ENCODE measurements at regions not wholly inside any gene's neighbourhood (a gene's known extent, or its start where the extent isn't known, plus 50 kb on each side); places are given as distances from the start of the nearest gene placed in this dataset.

DNA sequence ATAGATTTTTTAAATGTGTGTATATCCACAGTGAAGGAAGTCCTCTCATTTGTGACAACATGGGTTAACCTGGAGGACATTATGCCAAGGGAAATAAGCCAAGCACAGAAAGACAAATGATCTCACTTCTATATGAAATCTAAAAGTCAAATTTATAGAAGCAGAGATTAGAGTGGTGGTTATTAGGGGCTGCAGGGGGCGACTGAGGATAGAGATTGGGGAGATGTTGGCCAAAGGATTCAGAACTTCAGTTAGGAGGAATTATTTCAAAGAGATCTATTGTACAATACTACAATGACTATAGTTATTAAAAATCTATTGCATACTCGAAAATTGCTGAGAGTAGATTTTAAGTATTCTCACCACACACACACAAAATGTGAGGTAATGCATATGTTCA is 252.4 kb upstream of the SLC39A10 start:
- TF ChIP-seq, protein P1, sequence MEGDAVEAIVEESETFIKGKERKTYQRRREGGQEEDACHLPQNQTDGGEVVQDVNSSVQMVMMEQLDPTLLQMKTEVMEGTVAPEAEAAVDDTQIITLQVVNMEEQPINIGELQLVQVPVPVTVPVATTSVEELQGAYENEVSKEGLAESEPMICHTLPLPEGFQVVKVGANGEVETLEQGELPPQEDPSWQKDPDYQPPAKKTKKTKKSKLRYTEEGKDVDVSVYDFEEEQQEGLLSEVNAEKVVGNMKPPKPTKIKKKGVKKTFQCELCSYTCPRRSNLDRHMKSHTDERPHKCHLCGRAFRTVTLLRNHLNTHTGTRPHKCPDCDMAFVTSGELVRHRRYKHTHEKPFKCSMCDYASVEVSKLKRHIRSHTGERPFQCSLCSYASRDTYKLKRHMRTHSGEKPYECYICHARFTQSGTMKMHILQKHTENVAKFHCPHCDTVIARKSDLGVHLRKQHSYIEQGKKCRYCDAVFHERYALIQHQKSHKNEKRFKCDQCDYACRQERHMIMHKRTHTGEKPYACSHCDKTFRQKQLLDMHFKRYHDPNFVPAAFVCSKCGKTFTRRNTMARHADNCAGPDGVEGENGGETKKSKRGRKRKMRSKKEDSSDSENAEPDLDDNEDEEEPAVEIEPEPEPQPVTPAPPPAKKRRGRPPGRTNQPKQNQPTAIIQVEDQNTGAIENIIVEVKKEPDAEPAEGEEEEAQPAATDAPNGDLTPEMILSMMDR (IDR thresholded peaks at IDR 0.05; ENCODE audit: low read length): no peak
- no peak for TF ChIP-seq EZH2 (optimal IDR thresholded peaks at IDR 0.05; ENCODE audit: low read depth, low read length)
